ENCODE measurements at regions not wholly inside any gene's neighbourhood (a gene's known extent, or its start where the extent isn't known, plus 50 kb on each side); places are given as distances from the start of the nearest gene placed in this dataset.
"Not testable (repeated sequence)": the region's sequence is repeated elsewhere in the genome, so short reads cannot be mapped to it uniquely, and the experiment has no call there.

DNA sequence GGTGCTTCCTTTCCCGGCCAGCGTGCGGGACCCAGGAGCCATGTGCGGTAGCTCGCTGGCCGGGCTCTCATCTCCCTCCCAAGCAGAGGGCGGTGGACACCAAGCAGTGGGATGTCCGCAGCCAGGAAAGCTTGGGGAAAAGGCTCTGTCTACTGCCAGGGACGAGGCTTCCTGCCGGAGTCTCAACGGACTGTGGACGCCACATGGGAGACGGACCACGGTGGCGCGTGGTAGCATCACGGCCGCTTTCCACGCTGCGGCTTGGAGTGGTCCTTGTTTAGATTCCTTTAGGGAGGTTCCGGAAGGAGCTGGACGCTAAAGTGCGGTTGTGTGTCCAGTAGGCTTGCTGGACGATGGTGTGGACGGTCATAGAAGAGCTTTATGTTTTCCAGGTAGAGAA, 89.5 kb upstream of the MXRA5 start:
- not testable (repeated sequence) for H3K27me3 ChIP-seq (ENCODE audit: control insufficient read depth, insufficient read depth, low read length); H3K36me3 ChIP-seq (ENCODE audit: insufficient read depth, low read length); H3K4me3 ChIP-seq (ENCODE audit: low read length); H3K9ac ChIP-seq (ENCODE audit: low read depth, low read length); H3K9me3 ChIP-seq (replicated peaks; ENCODE audit: low read length); H3K4me1 ChIP-seq (ENCODE audit: control insufficient read depth, insufficient read depth, low read length); H3K4me2 ChIP-seq (ENCODE audit: low read length)

DNA sequence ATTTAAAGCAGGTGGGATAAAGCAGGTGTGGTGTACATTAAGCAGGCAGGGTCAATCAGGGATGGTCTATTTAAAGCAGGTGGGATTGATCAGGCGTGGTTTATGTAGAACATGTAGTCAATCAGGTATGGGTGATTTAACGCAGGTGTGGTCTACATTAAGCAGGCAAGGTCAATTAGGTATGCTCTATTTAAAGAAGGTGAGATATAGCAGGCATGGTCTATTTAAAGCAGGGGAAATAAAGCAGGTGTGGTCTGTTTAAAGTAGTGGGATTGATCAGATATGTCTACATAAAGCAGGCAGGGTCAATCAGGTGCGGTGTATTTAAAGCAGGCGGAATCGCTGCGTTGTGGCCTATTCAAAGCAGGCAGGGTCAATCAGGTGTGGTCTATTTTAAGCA, 88.6 kb upstream of the MXRA5 start:
- H3K4me2 ChIP-seq (ENCODE audit: low read length), result no peak overlapping the region
- H3K36me3 ChIP-seq (ENCODE audit: insufficient read depth, low read length), result no peaks in the 10 kb centered on the region
- no peaks in the 10 kb centered on the region for H3K4me1 ChIP-seq (ENCODE audit: control insufficient read depth, insufficient read depth, low read length)
- H3K27me3 ChIP-seq (ENCODE audit: control insufficient read depth, insufficient read depth, low read length), result no peaks in the 10 kb centered on the region
- no peak overlapping the region for H3K4me3 ChIP-seq (ENCODE audit: low read length)
- no peaks in the 10 kb centered on the region for H3K9me3 ChIP-seq (replicated peaks; ENCODE audit: low read length)
- no peak overlapping the region for H3K9ac ChIP-seq (ENCODE audit: low read depth, low read length)

DNA sequence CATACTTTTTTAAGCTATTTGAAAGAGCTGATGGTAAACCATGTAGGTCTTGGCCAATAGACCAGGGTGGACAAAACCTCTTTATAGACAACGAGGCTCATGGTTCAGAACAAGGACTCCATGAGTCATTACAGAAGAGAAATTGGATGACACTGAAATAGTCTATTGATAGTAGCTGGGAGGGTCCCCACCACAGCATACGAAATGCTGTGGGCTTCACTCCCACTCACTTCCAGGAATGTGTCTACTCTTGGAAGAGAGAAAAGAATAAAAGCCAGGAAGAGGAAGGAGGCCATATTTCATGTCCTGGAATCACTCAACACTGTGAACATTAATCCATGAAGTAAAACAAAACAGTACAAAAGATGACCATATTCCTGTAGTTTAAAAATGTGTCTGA, 82.3 kb upstream of the MXRA5 start:
- H3K36me3 ChIP-seq (ENCODE audit: insufficient read depth, low read length), result no peaks in the 10 kb centered on the region
- no peaks in the 10 kb centered on the region for H3K9me3 ChIP-seq (replicated peaks; ENCODE audit: low read length)
- H3K27me3 ChIP-seq (ENCODE audit: control insufficient read depth, insufficient read depth, low read length), result no peaks in the 10 kb centered on the region
- no peak overlapping the region for H3K4me2 ChIP-seq (ENCODE audit: low read length)
- no peaks in the 10 kb centered on the region for H3K4me1 ChIP-seq (ENCODE audit: control insufficient read depth, insufficient read depth, low read length)
- no peak overlapping the region for H3K4me3 ChIP-seq (ENCODE audit: low read length)
- no peak overlapping the region for H3K9ac ChIP-seq (ENCODE audit: low read depth, low read length)

DNA sequence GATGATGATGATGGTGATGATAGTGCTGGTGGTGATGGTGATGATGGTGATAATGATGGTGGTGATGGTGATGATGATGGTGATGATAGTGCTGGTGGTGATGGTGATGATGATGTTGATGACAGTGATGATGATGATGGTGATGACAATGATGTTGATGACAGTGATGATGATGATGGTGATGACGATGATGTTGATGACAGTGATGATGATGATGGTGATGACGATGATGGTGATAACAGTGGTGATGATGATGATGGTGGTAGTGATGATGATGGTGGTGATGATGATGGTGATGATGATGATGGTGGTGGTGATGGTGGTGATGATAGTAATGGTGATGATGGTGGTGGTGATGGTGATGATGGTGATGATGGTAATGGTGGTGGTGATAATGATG, 80.1 kb upstream of the MXRA5 start:
- Histone ChIP-seq H3K27me3 (ENCODE audit: control insufficient read depth, insufficient read depth, low read length) (no peaks in the 10 kb centered on the region), H3K4me2 (ENCODE audit: low read length) (no peak overlapping the region), H3K36me3 (ENCODE audit: insufficient read depth, low read length) (no peaks in the 10 kb centered on the region), H3K9me3 (replicated peaks; ENCODE audit: low read length) (no peaks in the 10 kb centered on the region), H3K4me3 (ENCODE audit: low read length) (no peak overlapping the region), H3K9ac (ENCODE audit: low read depth, low read length) (no peak overlapping the region), H3K4me1 (ENCODE audit: control insufficient read depth, insufficient read depth, low read length) (no peaks in the 10 kb centered on the region)

DNA sequence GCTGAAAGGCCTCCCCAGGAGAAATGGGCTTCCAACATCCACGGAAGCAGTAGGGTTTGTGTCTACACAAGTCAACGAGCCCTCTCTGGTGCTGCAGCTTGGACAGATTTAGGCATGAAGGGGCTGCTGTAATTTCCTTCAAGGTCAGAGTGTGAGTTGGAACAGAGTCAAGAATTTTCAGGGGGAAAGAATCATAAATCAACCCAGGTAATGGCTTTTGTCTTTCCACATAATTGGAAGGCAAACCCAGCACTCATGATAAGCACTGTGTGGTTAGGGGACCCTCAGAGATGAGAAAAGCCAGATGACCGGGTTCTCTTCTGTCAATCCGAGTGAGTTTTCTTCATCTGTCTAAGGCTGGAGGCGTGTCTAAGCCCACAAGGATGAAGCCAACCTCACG, 78.6 kb upstream of the MXRA5 start:
- Histone ChIP-seq H3K27me3 (ENCODE audit: control insufficient read depth, insufficient read depth, low read length) (no peaks in the 10 kb centered on the region), H3K4me3 (ENCODE audit: low read length) (no peak overlapping the region), H3K4me1 (ENCODE audit: control insufficient read depth, insufficient read depth, low read length) (no peaks in the 10 kb centered on the region), H3K36me3 (ENCODE audit: insufficient read depth, low read length) (no peaks in the 10 kb centered on the region), H3K4me2 (ENCODE audit: low read length) (no peak overlapping the region), H3K9ac (ENCODE audit: low read depth, low read length) (no peak overlapping the region), H3K9me3 (replicated peaks; ENCODE audit: low read length) (no peaks in the 10 kb centered on the region)

DNA sequence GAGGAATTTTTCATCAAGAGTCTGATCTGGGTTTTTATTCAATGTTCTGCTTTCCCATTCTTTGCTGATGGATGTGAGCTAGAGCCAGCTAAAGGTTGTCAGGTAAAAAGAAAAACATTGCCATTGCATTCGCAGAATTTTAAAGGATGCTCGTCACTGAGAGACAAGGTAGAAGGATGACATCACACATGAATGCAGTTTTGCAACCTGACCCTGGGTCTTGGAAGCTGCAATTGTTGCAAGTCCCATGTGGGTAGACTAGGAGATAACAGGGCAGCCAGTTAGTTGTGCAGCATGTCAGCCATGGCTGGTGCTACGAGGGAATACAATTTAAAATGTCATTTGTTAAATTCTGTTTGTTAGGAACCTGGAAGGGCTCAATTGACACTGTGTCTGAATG, 73.9 kb upstream of the MXRA5 start:
- Histone ChIP-seq H3K36me3 (ENCODE audit: insufficient read depth, low read length) (no peaks in the 10 kb centered on the region), H3K9ac (ENCODE audit: low read depth, low read length) (no peak overlapping the region)

DNA sequence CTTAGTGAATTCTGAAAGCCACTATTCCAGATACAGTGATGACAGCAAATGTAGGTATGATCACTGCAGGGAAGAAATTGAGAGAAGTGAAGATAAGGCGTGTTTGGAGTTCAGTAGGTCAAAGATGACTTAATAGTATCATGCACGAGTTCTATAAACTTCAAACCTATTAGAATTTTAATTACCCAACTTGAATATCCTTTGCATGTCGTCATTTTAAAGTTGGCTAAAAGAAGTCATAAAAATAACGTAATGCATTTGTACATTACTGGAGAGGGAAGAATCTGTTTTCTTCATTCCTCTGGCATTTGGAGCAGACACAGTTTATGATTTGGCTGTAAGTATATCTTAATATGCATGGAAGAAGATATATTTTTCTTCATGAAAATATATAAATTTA, 68.6 kb upstream of the MXRA5 start:
- peaks cover 4% of the 10 kb centered on the region for H3K9me3 ChIP-seq (replicated peaks; ENCODE audit: low read length)
- no peak overlapping the region for H3K9ac ChIP-seq (ENCODE audit: low read depth, low read length)
- no peaks in the 10 kb centered on the region for H3K27me3 ChIP-seq (ENCODE audit: control insufficient read depth, insufficient read depth, low read length)

More for the DNA sequence above, 73.9 kb upstream of the MXRA5 start:
- H3K4me3 ChIP-seq (ENCODE audit: low read length), result no peak overlapping the region
- peaks cover 4% of the 10 kb centered on the region for H3K9me3 ChIP-seq (replicated peaks; ENCODE audit: low read length)
- H3K4me2 ChIP-seq (ENCODE audit: low read length), result no peak overlapping the region
- no peaks in the 10 kb centered on the region for H3K27me3 ChIP-seq (ENCODE audit: control insufficient read depth, insufficient read depth, low read length)
- no peaks in the 10 kb centered on the region for H3K4me1 ChIP-seq (ENCODE audit: control insufficient read depth, insufficient read depth, low read length)

DNA sequence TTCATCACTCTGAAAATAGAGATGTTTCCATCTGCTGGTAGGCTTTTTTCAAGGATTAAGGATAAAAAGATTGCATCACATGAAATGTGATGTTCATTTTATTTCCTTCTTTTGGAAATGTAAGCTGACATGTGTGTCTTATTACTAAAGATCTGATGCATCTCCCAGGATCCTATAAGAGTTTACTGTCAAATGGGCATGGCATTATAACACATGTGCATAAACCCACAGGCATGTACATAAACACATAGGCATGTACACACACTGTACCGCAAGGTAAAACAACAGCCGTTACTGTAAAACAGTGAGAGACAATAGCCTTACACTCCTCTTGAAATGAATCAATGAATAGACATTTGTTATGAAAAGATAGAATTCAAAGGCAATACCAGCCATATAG, 65.2 kb upstream of the MXRA5 start:
- not testable (repeated sequence) for H3K27me3 ChIP-seq (ENCODE audit: control insufficient read depth, insufficient read depth, low read length); H3K4me2 ChIP-seq (ENCODE audit: low read length); H3K4me3 ChIP-seq (ENCODE audit: low read length); H3K9ac ChIP-seq (ENCODE audit: low read depth, low read length); H3K4me1 ChIP-seq (ENCODE audit: control insufficient read depth, insufficient read depth, low read length); H3K36me3 ChIP-seq (ENCODE audit: insufficient read depth, low read length); H3K9me3 ChIP-seq (replicated peaks; ENCODE audit: low read length)

More for the DNA sequence above, 68.6 kb upstream of the MXRA5 start:
- Histone ChIP-seq H3K4me2 (ENCODE audit: low read length) (no peak overlapping the region), H3K4me3 (ENCODE audit: low read length) (no peak overlapping the region), H3K4me1 (ENCODE audit: control insufficient read depth, insufficient read depth, low read length) (no peaks in the 10 kb centered on the region), H3K36me3 (ENCODE audit: insufficient read depth, low read length) (no peaks in the 10 kb centered on the region)

DNA sequence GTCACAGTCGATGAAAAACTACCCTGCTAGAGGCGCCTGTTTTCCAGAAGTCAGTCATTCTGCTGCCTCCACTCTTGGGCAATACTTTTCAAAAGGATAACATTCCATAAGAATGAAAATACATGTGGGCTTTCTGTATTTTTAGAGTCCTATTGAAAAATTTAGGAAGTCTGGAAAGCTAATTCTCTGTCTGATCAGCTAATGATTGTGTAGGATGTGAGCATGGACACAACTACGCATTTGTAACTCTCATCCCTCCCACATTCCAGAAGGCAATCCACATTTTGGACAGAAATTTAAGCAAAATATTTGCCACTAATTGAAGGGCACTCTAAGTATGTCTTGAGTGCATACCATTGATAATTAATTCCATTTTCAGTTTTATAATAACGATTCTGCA, 63.5 kb upstream of the MXRA5 start:
- H3K4me2 ChIP-seq (ENCODE audit: low read length); H3K36me3 ChIP-seq (ENCODE audit: insufficient read depth, low read length); H3K4me3 ChIP-seq (ENCODE audit: low read length); H3K9ac ChIP-seq (ENCODE audit: low read depth, low read length); H3K27me3 ChIP-seq (ENCODE audit: control insufficient read depth, insufficient read depth, low read length); H3K4me1 ChIP-seq (ENCODE audit: control insufficient read depth, insufficient read depth, low read length); H3K9me3 ChIP-seq (replicated peaks; ENCODE audit: low read length): not testable (repeated sequence)

DNA sequence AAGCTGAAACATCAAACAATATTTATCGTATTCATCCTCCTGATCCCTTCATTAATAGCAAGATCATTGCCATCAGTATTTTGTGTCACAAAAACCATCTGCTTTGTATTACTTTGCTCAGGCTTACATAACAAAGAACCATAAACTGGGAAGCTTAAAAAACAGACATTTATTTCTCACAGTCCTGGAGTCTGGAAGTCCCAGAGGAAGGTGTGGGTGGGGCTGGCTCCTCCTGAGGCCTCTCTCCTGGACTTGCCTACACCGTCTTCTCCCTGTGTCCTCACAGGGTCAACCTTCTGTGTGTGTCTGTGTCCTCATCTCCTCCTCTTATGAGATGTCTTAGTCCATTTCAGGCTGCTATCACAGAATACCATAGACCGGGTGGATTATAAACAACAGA, 61.3 kb upstream of the MXRA5 start:
- Histone ChIP-seq H3K9me3 (replicated peaks; ENCODE audit: low read length) (no peaks in the 10 kb centered on the region), H3K36me3 (ENCODE audit: insufficient read depth, low read length) (no peaks in the 10 kb centered on the region), H3K9ac (ENCODE audit: low read depth, low read length) (no peak overlapping the region), H3K4me1 (ENCODE audit: control insufficient read depth, insufficient read depth, low read length) (no peaks in the 10 kb centered on the region), H3K27me3 (ENCODE audit: control insufficient read depth, insufficient read depth, low read length) (no peaks in the 10 kb centered on the region), H3K4me2 (ENCODE audit: low read length) (no peak overlapping the region), H3K4me3 (ENCODE audit: low read length) (no peak overlapping the region)

DNA sequence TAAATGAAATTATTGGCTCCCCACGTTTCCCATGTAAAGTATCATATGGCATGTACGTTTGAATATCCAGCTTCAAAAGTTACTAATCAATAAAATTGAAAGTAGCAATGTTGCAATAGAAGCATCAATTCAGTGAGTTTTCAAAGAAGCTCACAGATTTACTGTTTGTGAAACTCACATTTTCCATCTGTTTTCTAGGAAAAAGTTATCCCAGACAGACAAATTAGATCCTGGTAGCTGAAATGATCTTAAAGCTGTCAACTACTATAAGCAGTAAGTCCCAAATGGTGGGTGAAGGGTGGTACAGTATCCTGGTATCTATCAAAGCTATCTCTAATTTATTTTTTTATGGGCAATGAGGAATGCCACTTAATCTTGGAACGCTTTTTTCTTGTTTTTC, 60.7 kb upstream of the MXRA5 start:
- H3K27me3 ChIP-seq (ENCODE audit: control insufficient read depth, insufficient read depth, low read length), result no peaks in the 10 kb centered on the region
- no peaks in the 10 kb centered on the region for H3K36me3 ChIP-seq (ENCODE audit: insufficient read depth, low read length)
- no peak overlapping the region for H3K9ac ChIP-seq (ENCODE audit: low read depth, low read length)
- H3K4me3 ChIP-seq (ENCODE audit: low read length), result no peak overlapping the region
- no peak overlapping the region for H3K4me2 ChIP-seq (ENCODE audit: low read length)
- H3K9me3 ChIP-seq (replicated peaks; ENCODE audit: low read length), result no peaks in the 10 kb centered on the region
- no peaks in the 10 kb centered on the region for H3K4me1 ChIP-seq (ENCODE audit: control insufficient read depth, insufficient read depth, low read length)

DNA sequence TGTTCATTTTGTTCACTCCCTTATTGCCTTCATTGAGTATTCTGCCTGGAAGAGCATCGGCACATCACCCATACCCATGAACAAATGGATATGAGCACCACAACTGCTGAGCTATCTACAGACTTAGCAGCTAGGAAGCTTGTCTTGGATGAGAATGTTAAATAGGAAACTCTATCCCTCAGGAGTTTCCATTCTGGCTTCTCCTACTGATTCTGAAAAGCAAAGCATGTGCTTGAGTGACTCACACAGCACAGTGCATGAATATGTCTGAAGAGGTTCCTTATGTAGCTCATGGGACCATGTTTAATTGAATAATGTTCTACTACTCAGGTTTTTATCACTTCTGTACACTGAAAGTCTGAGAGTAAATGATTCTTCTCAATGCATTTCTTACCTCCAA, 57.3 kb upstream of the MXRA5 start:
- H3K4me2 ChIP-seq (ENCODE audit: low read length), result no peak overlapping the region
- H3K27me3 ChIP-seq (ENCODE audit: control insufficient read depth, insufficient read depth, low read length), result no peaks in the 10 kb centered on the region
- no peaks in the 10 kb centered on the region for H3K36me3 ChIP-seq (ENCODE audit: insufficient read depth, low read length)
- H3K4me3 ChIP-seq (ENCODE audit: low read length), result no peak overlapping the region
- H3K4me1 ChIP-seq (ENCODE audit: control insufficient read depth, insufficient read depth, low read length), result no peaks in the 10 kb centered on the region
- H3K9me3 ChIP-seq (replicated peaks; ENCODE audit: low read length), result no peaks in the 10 kb centered on the region
- H3K9ac ChIP-seq (ENCODE audit: low read depth, low read length), result no peak overlapping the region
